NCI-H146 (cell line): ENCODE measurements at regions not wholly inside any gene's neighbourhood (a gene's known extent, or its start where the extent isn't known, plus 50 kb on each side); places are given as distances from the start of the nearest gene placed in this dataset.

ENCODE experiments used
- DNase-seq: peaks from one replicate; lab custom pipeline; 2025; lab: John Stamatoyannopoulos, UW

- DNase-seq, result no peak
These were observed 445.8 kb downstream of the RPS24 start for GRCh38 chr10:78479467-78479866.

GRCh38 chr10:78481842-78482241 lies 448.2 kb downstream of the RPS24 start:
- no peak for DNase-seq

GRCh38 chr10:78483641-78484040 lies 450.0 kb downstream of the RPS24 start:
- DNase-seq, result no peak

- DNase-seq, result no peak
These were observed 455.4 kb downstream of the RPS24 start for GRCh38 chr10:78489034-78489433.

- no peak for DNase-seq
These were observed 458.1 kb downstream of the RPS24 start for GRCh38 chr10:78491812-78492211.

GRCh38 chr10:78492424-78492823 lies 458.8 kb downstream of the RPS24 start:
- no peak for DNase-seq

- no peak for DNase-seq
These were observed 460.5 kb downstream of the RPS24 start for GRCh38 chr10:78494179-78494578.

- no peak for DNase-seq
These were observed 468.7 kb downstream of the RPS24 start for GRCh38 chr10:78502210-78502936.

GRCh38 chr10:78504181-78504580 lies 470.5 kb downstream of the RPS24 start:
- no peak for DNase-seq

- DNase-seq, result no peak
These were observed 472.0 kb downstream of the RPS24 start for GRCh38 chr10:78505657-78506056.

GRCh38 chr10:78506614-78507013 lies 473.0 kb downstream of the RPS24 start:
- no peak for DNase-seq

- DNase-seq, result no peak
These were observed 474.0 kb downstream of the RPS24 start for GRCh38 chr10:78507510-78508160.

GRCh38 chr10:78508955-78509748 lies 475.5 kb downstream of the RPS24 start:
- no peak for DNase-seq

- DNase-seq, result no peak
These were observed 477.1 kb downstream of the RPS24 start for GRCh38 chr10:78510566-78511323.

GRCh38 chr10:78511324-78512204 lies 477.9 kb downstream of the RPS24 start:
- DNase-seq, result no peak

- DNase-seq, result no peak
These were observed 478.5 kb downstream of the RPS24 start for GRCh38 chr10:78512205-78512550.

GRCh38 chr10:78513330-78513729 lies 479.7 kb downstream of the RPS24 start:
- DNase-seq, result no peak

GRCh38 chr10:78513986-78514385 lies 480.3 kb downstream of the RPS24 start:
- DNase-seq, result no peak

- no peak for DNase-seq
These were observed 480.8 kb downstream of the RPS24 start for GRCh38 chr10:78514459-78514858.

- DNase-seq, result no peak
These were observed 481.6 kb downstream of the RPS24 start for GRCh38 chr10:78515038-78515872.

GRCh38 chr10:78515873-78516153 lies 482.1 kb downstream of the RPS24 start:
- DNase-seq, result no peak
